ENCODE measurements at regions not wholly inside any gene's neighbourhood (a gene's known extent, or its start where the extent isn't known, plus 50 kb on each side); places are given as distances from the start of the nearest gene placed in this dataset.

- TF ChIP-seq CTCF (IDR thresholded peaks at IDR 0.05), result no peak
Measured at GRCh38 chr7:28292834-28293526, 112.4 kb upstream of the JAZF1 start.

GRCh38 chr7:28293527-28293835, 112.9 kb upstream of the JAZF1 start:
- TF ChIP-seq CTCF (IDR thresholded peaks at IDR 0.05), result no peak

GRCh38 chr7:28296571-28297483, 115.5 kb upstream of the CREB5 start:
- peak; percentile 58 for TF ChIP-seq CTCF (IDR thresholded peaks at IDR 0.05)

GRCh38 chr7:28297801-28298459, 114.4 kb upstream of the CREB5 start:
- TF ChIP-seq CTCF (IDR thresholded peaks at IDR 0.05), result no peak

GRCh38 chr7:28298870-28299518, 113.3 kb upstream of the CREB5 start:
- peak; percentile 62 for TF ChIP-seq CTCF (IDR thresholded peaks at IDR 0.05)

GRCh38 chr7:28299556-28299955, 112.8 kb upstream of the CREB5 start:
- no peak for TF ChIP-seq CTCF (IDR thresholded peaks at IDR 0.05)

GRCh38 chr7:28300488-28300887, 111.8 kb upstream of the CREB5 start:
- TF ChIP-seq CTCF (IDR thresholded peaks at IDR 0.05), result no peak
